Psoas muscle (tissue), 7 donors: ENCODE measurements at regions not wholly inside any gene's neighbourhood (a gene's known extent, or its start where the extent isn't known, plus 50 kb on each side); places are given as distances from the start of the nearest gene placed in this dataset.

Experiments
- ATAC-seq, 4 donors: fragments of 200-7000 bp; cut with Tn5 transposase; one replicate each; pipeline ENCODE4 v1.9.1; 2020; ENCODE audit warnings: moderate library complexity in 3 of 4, mild to moderate bottlenecking in 2 of 4
- DNase-seq, 2 donors: peaks; one replicate each; pipeline ENCODE4 v3.0.0-alpha.2; 2020
- H3K27ac ChIP-seq: fragments of 200-600 bp; one replicate; pipeline ENCODE4 v1.8.0; 2022
- H3K27me3 ChIP-seq, 3 donors: fragments of 200-600 bp in 1 of 3; one replicate each; pipeline versions ENCODE4 v1.6.1 to v1.8.0; 2013 to 2022; ENCODE audit warnings: low read length in 2 of 3, mild to moderate bottlenecking in 2 of 3, moderate library complexity in 1 of 3; ENCODE audit not compliant: insufficient read depth in 3 of 3
- H3K36me3 ChIP-seq, 2 donors: fragments of 200-600 bp in 1 of 2; one replicate each; pipeline versions ENCODE4 v1.6.1 to v1.8.0; 2013 to 2022; ENCODE audit warnings: low read depth in 1 of 2, mild to moderate bottlenecking in 1 of 2, moderate library complexity in 1 of 2; ENCODE audit not compliant: insufficient read depth in 1 of 2
- H3K4me1 ChIP-seq: fragments of 200-600 bp; one replicate; pipeline ENCODE4 v1.8.0; 2022
- H3K4me3 ChIP-seq: fragments of 200-600 bp; one replicate; pipeline ENCODE4 v1.8.0; 2022; ENCODE audit warnings: mild to moderate bottlenecking
- H3K9me3 ChIP-seq: fragments of 200-600 bp; one replicate; pipeline ENCODE4 v1.8.0; 2022
- CTCF ChIP-seq: fragments of 200-600 bp; IDR thresholded peaks from one replicate; pipeline ENCODE4 v1.8.0; 2022; ENCODE audit warnings: antibody characterized with exemption
- WGBS, 3 donors: extraction: QIAGEN DNeasy Blood & Tissue Kit; methylation state at CpG; one replicate each; pipeline versions ENCODE4 v1.1.6 to v1.1.7; 2013; 5-methylcytosine and 5-hydroxymethylcytosine counted together
- intact Hi-C, 2 donors: fragments of 100-400 bp; cut with DNase I; formaldehyde crosslinking; loops; one replicate each; pipeline versions ENCODE4 v1.11.0 to v1.14.2; 2022
- donor health status: healthy with polysubstance abuse.
- donor health status: DM: no; HTN: no; CAD: no; lungs with moderate emphysema.
- donor health status: Bipolar disorder and iron deficiency.
- donor health status: healthy.
- donor health status: DM: yes; HTN: yes; CAD: no.
- donor health status: DM: no; HTN: no; CAD: no.
- donor health status: DM: yes; HTN: yes; CAD: no.

GRCh38 chr6:168828800-168829199 lies 387.8 kb downstream of the SMOC2 start:
- H3K4me3 ChIP-seq: no peak overlapping the region
- no peak for TF ChIP-seq CTCF
- intact Hi-C loops: no loop called here
- no peak overlapping the region for H3K27ac ChIP-seq
- H3K9me3 ChIP-seq: no peaks in the 10 kb centered on the region
- WGBS, 3 donors: 81 to 87% (median 85%) methylated on average over 2 of the region's 2 CpGs
- H3K4me1 ChIP-seq: no peaks in the 10 kb centered on the region
- no peaks in the 10 kb centered on the region for H3K27me3 ChIP-seq
- H3K36me3 ChIP-seq: no peaks in the 10 kb centered on the region
- no peak for ATAC-seq
- no peak for DNase-seq

GRCh38 chr6:168828035-168828434 lies 387.1 kb downstream of the SMOC2 start:
- Histone ChIP-seq H3K36me3 (no peaks in the 10 kb centered on the region), H3K4me3 (no peak overlapping the region), H3K27me3 (no peaks in the 10 kb centered on the region), H3K9me3 (no peaks in the 10 kb centered on the region), H3K27ac (no peak overlapping the region), H3K4me1 (no peaks in the 10 kb centered on the region)
- 81 to 96% (median 83%) methylated on average over 3 of the region's 3 CpGs for WGBS, 3 donors
- no peak for ATAC-seq
- DNase-seq: no peak
- no peak for TF ChIP-seq CTCF
- intact Hi-C loops: no loop called here

GRCh38 chr6:168827586-168827871 lies 386.5 kb downstream of the SMOC2 start:
- 45 to 53% (median 53%) methylated on average over 4 of the region's 4 CpGs for WGBS, 3 donors
- Histone ChIP-seq H3K27me3 (no peaks in the 10 kb centered on the region), H3K4me1 (no peaks in the 10 kb centered on the region), H3K36me3 (no peaks in the 10 kb centered on the region), H3K4me3 (no peak overlapping the region), H3K27ac (no peak overlapping the region), H3K9me3 (no peaks in the 10 kb centered on the region)
- intact Hi-C loops: no loop called here
- no peak for TF ChIP-seq CTCF
- ATAC-seq (no peak), DNase-seq (no peak)

- 64 to 67% (median 67%) methylated on average over 19 of the region's 19 CpGs for WGBS, 3 donors
- TF ChIP-seq CTCF: no peak
- Histone ChIP-seq H3K27ac (no peak overlapping the region), H3K27me3 (no peaks in the 10 kb centered on the region), H3K9me3 (no peaks in the 10 kb centered on the region), H3K36me3 (no peaks in the 10 kb centered on the region), H3K4me3 (no peak overlapping the region), H3K4me1 (no peaks in the 10 kb centered on the region)
- DNase-seq: no peak
- ATAC-seq: no peak
- intact Hi-C loops: no loop called here
Measured at GRCh38 chr6:168826726-168827585, 386.0 kb downstream of the SMOC2 start.

GRCh38 chr6:168826078-168826390 lies 385.1 kb downstream of the SMOC2 start:
- Histone ChIP-seq H3K4me1 (no peaks in the 10 kb centered on the region), H3K9me3 (no peaks in the 10 kb centered on the region), H3K27ac (no peak overlapping the region), H3K27me3 (no peaks in the 10 kb centered on the region), H3K4me3 (no peak overlapping the region), H3K36me3 (no peaks in the 10 kb centered on the region)
- DNase-seq (no peak), ATAC-seq (no peak)
- intact Hi-C loops: no loop called here
- 92 to 96% (median 95%) methylated on average over 20 to 23 of the region's 23 CpGs for WGBS, 3 donors
- no peak for TF ChIP-seq CTCF
